ENCODE measurements at regions not wholly inside any gene's neighbourhood (a gene's known extent, or its start where the extent isn't known, plus 50 kb on each side); places are given as distances from the start of the nearest gene placed in this dataset.

GRCh38 chr2:103809941-103810441 lies 1043.9 kb upstream of the POU3F3 start:
- peak; percentile 81 for DNase-seq (ENCODE audit: low read depth)

- DNase-seq (ENCODE audit: low read depth): no peak
These were observed 1043.0 kb upstream of the POU3F3 start for GRCh38 chr2:103810875-103811274.

- DNase-seq (ENCODE audit: low read depth): no peak
These were observed 1039.9 kb upstream of the POU3F3 start for GRCh38 chr2:103814016-103814415.

GRCh38 chr2:103815731-103816130 lies 1038.2 kb upstream of the POU3F3 start:
- DNase-seq (ENCODE audit: low read depth): no peak

GRCh38 chr2:103817746-103818145 lies 1036.2 kb upstream of the POU3F3 start:
- DNase-seq (ENCODE audit: low read depth): no peak

GRCh38 chr2:103818176-103818575 lies 1035.7 kb upstream of the POU3F3 start:
- DNase-seq (ENCODE audit: low read depth): no peak

GRCh38 chr2:103819599-103819998 lies 1034.3 kb upstream of the POU3F3 start:
- DNase-seq (ENCODE audit: low read depth): no peak

GRCh38 chr2:103823847-103824246 lies 1030.1 kb upstream of the POU3F3 start:
- peak; percentile 90 for DNase-seq (ENCODE audit: low read depth)

- DNase-seq (ENCODE audit: low read depth): no peak
These were observed 1006.6 kb upstream of the POU3F3 start for GRCh38 chr2:103847276-103847675.

GRCh38 chr2:103859238-103859637 lies 994.7 kb upstream of the POU3F3 start:
- no peak for DNase-seq (ENCODE audit: low read depth)

GRCh38 chr2:103860016-103860415 lies 993.9 kb upstream of the POU3F3 start:
- no peak for DNase-seq (ENCODE audit: low read depth)

GRCh38 chr2:103868396-103868795 lies 985.5 kb upstream of the POU3F3 start:
- DNase-seq (ENCODE audit: low read depth): no peak

GRCh38 chr2:103873716-103874351 lies 980.1 kb upstream of the POU3F3 start:
- DNase-seq (ENCODE audit: low read depth): peak; percentile 70

- no peak for DNase-seq (ENCODE audit: low read depth)
These were observed 978.8 kb upstream of the POU3F3 start for GRCh38 chr2:103875131-103875530.

GRCh38 chr2:103875531-103875930 lies 978.4 kb upstream of the POU3F3 start:
- no peak for DNase-seq (ENCODE audit: low read depth)

GRCh38 chr2:103876611-103877010 lies 977.3 kb upstream of the POU3F3 start:
- no peak for DNase-seq (ENCODE audit: low read depth)

- DNase-seq (ENCODE audit: low read depth): no peak
These were observed 974.8 kb upstream of the POU3F3 start for GRCh38 chr2:103879101-103879500.

- no peak for DNase-seq (ENCODE audit: low read depth)
These were observed 973.7 kb upstream of the POU3F3 start for GRCh38 chr2:103880081-103880834.

- no peak for DNase-seq (ENCODE audit: low read depth)
These were observed 966.3 kb upstream of the POU3F3 start for GRCh38 chr2:103887625-103888024.

- DNase-seq (ENCODE audit: low read depth): no peak
These were observed 957.7 kb upstream of the POU3F3 start for GRCh38 chr2:103896182-103896581.

- DNase-seq (ENCODE audit: low read depth): peak; percentile 9
These were observed 955.4 kb upstream of the POU3F3 start for GRCh38 chr2:103898561-103898960.

- DNase-seq (ENCODE audit: low read depth): no peak
These were observed 951.6 kb upstream of the POU3F3 start for GRCh38 chr2:103902347-103902746.

- no peak for DNase-seq (ENCODE audit: low read depth)
These were observed 932.8 kb upstream of the POU3F3 start for GRCh38 chr2:103921161-103921560.
